ENCODE measurements at regions not wholly inside any gene's neighbourhood (a gene's known extent, or its start where the extent isn't known, plus 50 kb on each side); places are given as distances from the start of the nearest gene placed in this dataset.

DNA sequence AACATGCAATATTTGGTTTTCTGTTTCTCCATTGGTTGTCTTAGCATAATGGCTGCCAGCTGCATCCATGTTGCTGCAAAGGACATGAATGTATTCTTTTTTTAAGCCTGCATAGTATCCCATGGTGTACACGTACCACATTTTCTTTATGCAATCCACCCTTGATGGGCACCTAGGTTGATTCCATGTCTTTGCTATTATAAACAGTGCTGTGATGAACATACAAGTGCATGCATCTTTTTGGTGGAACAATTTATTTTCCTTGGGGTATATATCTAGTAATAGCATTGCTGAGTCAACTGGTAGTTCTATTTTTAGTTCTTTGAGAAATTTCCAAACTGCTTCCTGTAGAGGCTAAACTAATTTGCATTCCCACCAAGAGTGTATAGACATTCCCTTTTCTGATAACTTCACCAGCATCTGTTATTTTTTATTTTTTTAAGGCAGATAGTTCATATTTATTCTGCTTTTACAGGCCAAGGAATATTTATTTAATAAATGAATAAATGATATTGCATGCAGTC, 62.4 kb upstream of the NPHP3 start:
- Mint-ChIP-seq H3K9me3 (ENCODE audit: low read depth) (no peaks in the 10 kb centered on the region), H3K27me3 (peaks cover 7% of the 10 kb centered on the region), H3K4me1 (no peaks in the 10 kb centered on the region), H3K4me3 (no peak overlapping the region), H3K27ac (no peak overlapping the region), H3K36me3 (ENCODE audit: low read depth) (no peaks in the 10 kb centered on the region)
- intact Hi-C loops (cut with DNase I, micrococcal nuclease) = no loop called here
- ChIA-PET CTCF (interaction anchor here (0.7 kb wide), 1 partner anchor 170 kb away, joined by 3 read pairs; no protein-coding TSS in a partner anchor), POLR2A (no interaction called here)
- no peak for DNase-seq
- no peak for ATAC-seq

DNA sequence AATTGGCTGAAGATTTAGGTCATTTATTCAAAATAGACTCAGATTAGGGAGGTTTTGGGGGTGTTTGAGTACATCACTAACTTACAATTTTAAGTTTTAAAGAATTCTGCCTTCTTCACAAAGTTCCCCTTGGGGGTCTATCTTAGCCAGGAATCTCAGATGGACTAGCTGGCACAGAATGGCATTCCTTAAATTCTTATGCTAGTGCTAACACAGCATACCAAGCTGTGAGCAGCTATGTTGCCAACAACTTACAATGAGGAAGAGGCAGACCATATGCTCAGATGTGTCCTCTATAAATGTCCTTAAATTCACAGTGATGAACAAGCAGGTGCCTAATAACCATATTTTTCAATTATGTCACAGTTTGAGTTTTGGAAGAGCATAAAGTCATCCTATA, 60.9 kb upstream of the NPHP3 start:
- no peaks in the 10 kb centered on the region for H3K4me1 Mint-ChIP-seq
- H3K27me3 Mint-ChIP-seq = peaks cover 9% of the 10 kb centered on the region
- H3K36me3 Mint-ChIP-seq (ENCODE audit: low read depth) = no peaks in the 10 kb centered on the region
- H3K4me3 Mint-ChIP-seq = no peak overlapping the region
- ChIA-PET POLR2A (no interaction called here), CTCF (no interaction called here)
- intact Hi-C loops (cut with DNase I, micrococcal nuclease) = no loop called here
- ATAC-seq (no peak), DNase-seq (no peak)
- no peak overlapping the region for H3K27ac Mint-ChIP-seq
- no peaks in the 10 kb centered on the region for H3K9me3 Mint-ChIP-seq (ENCODE audit: low read depth)

DNA sequence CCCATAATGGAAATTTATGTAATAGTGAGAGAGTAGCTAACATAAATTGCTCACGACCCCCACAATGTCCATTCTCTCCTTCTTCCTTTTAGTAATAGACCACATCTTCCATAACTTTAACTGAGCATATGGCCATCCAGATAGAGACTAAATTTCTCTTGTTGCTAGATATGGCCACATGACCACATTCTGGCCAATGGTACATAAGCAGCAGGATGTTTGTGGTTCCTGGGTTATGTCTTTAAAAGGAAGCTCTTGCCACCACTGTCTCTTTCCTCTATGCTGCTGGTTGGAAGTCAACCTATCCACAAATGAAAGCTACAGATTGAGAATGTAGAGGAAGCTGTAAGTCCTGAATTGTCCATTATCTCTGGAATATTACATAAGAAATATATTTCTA, 59.7 kb upstream of the NPHP3 start:
- H3K27ac Mint-ChIP-seq = no peak overlapping the region

DNA sequence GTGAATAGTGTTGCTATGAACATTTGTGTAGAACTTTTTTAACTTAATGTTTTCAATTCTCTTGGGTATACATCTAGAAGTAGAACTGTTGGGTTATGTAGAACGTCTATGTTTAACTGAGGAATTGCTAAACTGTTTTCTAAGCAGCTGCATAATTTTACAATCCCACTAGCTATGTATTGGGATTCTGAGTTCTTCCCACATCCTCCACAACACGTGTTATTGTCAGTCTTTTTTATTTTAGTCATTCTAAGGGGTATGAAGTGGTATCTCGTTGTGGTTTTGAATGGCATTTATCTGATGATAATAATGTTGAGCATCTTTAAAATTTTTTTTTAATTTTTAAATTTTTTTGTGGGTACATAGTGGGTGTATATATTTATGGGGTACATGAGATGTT, 55.0 kb upstream of the NPHP3 start:
- DNase-seq = no peak
- CTCF ChIA-PET = no interaction called here
- POLR2A ChIA-PET = no interaction called here
- Mint-ChIP-seq H3K9me3 (ENCODE audit: low read depth) (no peaks in the 10 kb centered on the region), H3K4me1 (no peaks in the 10 kb centered on the region), H3K27me3 (peaks cover 10% of the 10 kb centered on the region), H3K36me3 (ENCODE audit: low read depth) (no peaks in the 10 kb centered on the region), H3K27ac (no peak overlapping the region), H3K4me3 (no peak overlapping the region)
- intact Hi-C loops (cut with DNase I, micrococcal nuclease) = no loop called here
- ATAC-seq = no peak

More for the DNA sequence above, 59.7 kb upstream of the NPHP3 start:
- DNase-seq (no peak), ATAC-seq (no peak)
- no peaks in the 10 kb centered on the region for H3K9me3 Mint-ChIP-seq (ENCODE audit: low read depth)
- H3K27me3 Mint-ChIP-seq = peaks cover 11% of the 10 kb centered on the region
- ChIA-PET CTCF (interaction anchor here (0.6 kb wide), 1 partner anchor 922 kb away, joined by 3 read pairs; no protein-coding TSS in a partner anchor), POLR2A (interaction anchor here (0.5 kb wide), 1 partner anchor 9 kb away, joined by 3 read pairs; no protein-coding TSS in a partner anchor)
- intact Hi-C loops (cut with DNase I, micrococcal nuclease) = no loop called here
- no peak overlapping the region for H3K4me3 Mint-ChIP-seq
- no peaks in the 10 kb centered on the region for H3K36me3 Mint-ChIP-seq (ENCODE audit: low read depth)
- no peaks in the 10 kb centered on the region for H3K4me1 Mint-ChIP-seq

DNA sequence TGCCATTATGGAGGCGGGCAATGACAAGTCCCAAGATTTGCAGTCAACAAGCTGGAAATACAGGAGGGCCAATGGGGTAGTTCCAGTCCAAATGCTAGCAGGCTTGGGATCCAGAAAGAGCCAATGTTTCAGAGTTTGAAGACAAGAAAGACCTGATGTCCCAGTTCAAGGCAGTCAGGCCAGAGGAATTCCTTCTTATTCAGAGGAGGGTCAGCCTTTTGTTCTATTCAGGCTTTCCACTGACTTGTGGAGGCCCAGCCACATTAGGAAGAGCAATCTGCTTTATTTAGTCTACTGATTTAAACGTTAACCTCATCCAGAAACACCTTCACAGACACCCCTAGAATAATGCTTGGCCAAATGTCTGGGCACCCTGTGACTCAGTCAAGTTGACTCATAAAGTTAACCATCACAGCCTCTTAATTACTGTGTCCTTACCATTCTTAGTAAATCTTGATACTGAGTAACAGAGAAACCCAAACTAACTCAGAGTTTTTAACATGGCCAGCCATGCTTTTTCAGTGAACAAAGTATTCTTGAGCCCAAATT, 50.9 kb upstream of the NPHP3 start:
- Mint-ChIP-seq H3K27ac (no peak overlapping the region), H3K9me3 (ENCODE audit: low read depth) (no peaks in the 10 kb centered on the region), H3K27me3 (peaks cover 7% of the 10 kb centered on the region), H3K36me3 (ENCODE audit: low read depth) (no peaks in the 10 kb centered on the region), H3K4me1 (no peaks in the 10 kb centered on the region), H3K4me3 (no peak overlapping the region)
- DNase-seq (no peak), ATAC-seq (peak; percentile 74)
- CTCF ChIA-PET = no interaction called here
- POLR2A ChIA-PET = no interaction called here
- intact Hi-C loops (cut with DNase I, micrococcal nuclease) = no loop called here

DNA sequence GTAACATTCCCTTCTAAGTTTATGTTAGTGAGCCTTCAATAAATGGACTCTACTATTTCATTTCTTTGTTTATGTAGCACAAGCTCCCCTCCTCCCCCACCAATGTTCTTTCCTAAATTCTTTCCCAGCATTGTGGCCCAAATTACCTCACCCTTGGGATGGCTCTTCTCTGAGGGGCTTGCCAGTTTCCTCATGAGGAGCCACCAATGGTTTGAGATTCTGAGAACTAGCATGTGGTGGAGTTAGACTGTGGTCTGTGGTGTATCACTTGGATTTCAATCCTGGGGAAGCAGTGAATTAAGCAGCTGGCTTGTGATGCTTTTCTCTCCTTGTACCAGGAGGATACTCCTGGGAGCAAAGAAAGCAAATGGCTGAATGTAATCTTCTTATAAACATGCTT, 50.0 kb upstream of the NPHP3 start:
- intact Hi-C loops (cut with DNase I, micrococcal nuclease) = no loop called here
- Mint-ChIP-seq H3K4me1 (no peaks in the 10 kb centered on the region), H3K4me3 (no peak overlapping the region), H3K27me3 (peaks cover 9% of the 10 kb centered on the region), H3K9me3 (ENCODE audit: low read depth) (no peaks in the 10 kb centered on the region), H3K36me3 (ENCODE audit: low read depth) (no peaks in the 10 kb centered on the region), H3K27ac (no peak overlapping the region)
- POLR2A ChIA-PET = no interaction called here
- ATAC-seq (no peak), DNase-seq (no peak)
- CTCF ChIA-PET = no interaction called here

All from activated CD4-positive, alpha-beta T cell treated with anti-CD3 and anti-CD28 coated beads for 36 hours (primary cell).